ENCODE measurements at regions not wholly inside any gene's neighbourhood (a gene's known extent, or its start where the extent isn't known, plus 50 kb on each side); places are given as distances from the start of the nearest gene placed in this dataset.

- Mint-ChIP-seq H3K27me3 (ENCODE audit: low read depth) (no peaks in the 10 kb centered on the region), H3K36me3 (no peaks in the 10 kb centered on the region), H3K9me3 (peaks cover 2% of the 10 kb centered on the region; the same call in 1 of the 2 replicates), H3K4me3 (no peak overlapping the region), H3K27ac (no peak overlapping the region), H3K4me1 (no peaks in the 10 kb centered on the region)
- TF ChIP-seq EMX1 (CRISPR knock-in tag; IDR thresholded peaks at IDR 0.05) (no peak), ZSCAN18 (CRISPR knock-in tag; IDR thresholded peaks at IDR 0.05) (no peak), SMAD4 (CRISPR knock-in tag; IDR thresholded peaks at IDR 0.05) (no peak), HMGXB4 (CRISPR knock-in tag; IDR thresholded peaks at IDR 0.05) (no peak), TEAD4 (CRISPR knock-in tag; IDR thresholded peaks at IDR 0.05) (no peak), ZNF671 (CRISPR knock-in tag; IDR thresholded peaks at IDR 0.05) (no peak), JAZF1 (CRISPR knock-in tag; IDR thresholded peaks at IDR 0.05) (no peak), ZMAT4 (CRISPR knock-in tag; IDR thresholded peaks at IDR 0.05) (no peak), RELA (CRISPR knock-in tag; IDR thresholded peaks at IDR 0.05; ENCODE audit: borderline replicate concordance) (no peak), ARID4B (CRISPR knock-in tag; IDR thresholded peaks at IDR 0.05; ENCODE audit: borderline replicate concordance) (no peak), TP53 (CRISPR knock-in tag; IDR thresholded peaks at IDR 0.05) (no peak), ETV6 (CRISPR knock-in tag; IDR thresholded peaks at IDR 0.05) (no peak), ZNF512 (CRISPR knock-in tag; IDR thresholded peaks at IDR 0.05; ENCODE audit: borderline replicate concordance) (no peak), E2F5 (CRISPR knock-in tag; IDR thresholded peaks at IDR 0.05) (no peak), NFYB (CRISPR knock-in tag; conservative IDR thresholded peaks at IDR 0.05; ENCODE audit: low read depth) (no peak)
- DNase-seq (ENCODE audit: low spot score), result no peak
- ChIA-PET CTCF (no interaction called here), POLR2A (no interaction called here)
- no peak for ATAC-seq
These were observed 1058.4 kb downstream of the SLITRK5 start for GRCh38 chr13:88729605-88730004.

GRCh38 chr13:88736026-88736425 lies 1064.9 kb downstream of the SLITRK5 start:
- no peaks in the 10 kb centered on the region for H3K4me1 Mint-ChIP-seq
- H3K27me3 Mint-ChIP-seq (ENCODE audit: low read depth), result no peaks in the 10 kb centered on the region
- no peak overlapping the region for H3K27ac Mint-ChIP-seq
- no peaks in the 10 kb centered on the region for H3K36me3 Mint-ChIP-seq
- ATAC-seq, result no peak
- CTCF ChIA-PET, result no interaction called here
- DNase-seq (ENCODE audit: low spot score), result no peak
- POLR2A ChIA-PET, result no interaction called here
- TF ChIP-seq ZNF281 (CRISPR knock-in tag; IDR thresholded peaks at IDR 0.05), result no peak
- H3K4me3 Mint-ChIP-seq, result no peak overlapping the region
- peaks cover 3% of the 10 kb centered on the region; the same call in 1 of the 2 replicates for H3K9me3 Mint-ChIP-seq
